Kidney epithelial cell (primary cell): ENCODE measurements at regions not wholly inside any gene's neighbourhood (a gene's known extent, or its start where the extent isn't known, plus 50 kb on each side); places are given as distances from the start of the nearest gene placed in this dataset.
"Not testable (repeated sequence)": the region's sequence is repeated elsewhere in the genome, so short reads cannot be mapped to it uniquely, and the experiment has no call there.

ENCODE experiments used
- DNase-seq: peaks from one replicate; pipeline ENCODE4 v3.0.0-alpha.2; 2010; ENCODE audit warnings: low read depth
- H3K27me3 ChIP-seq: 2 replicates; pipeline ENCODE4 v1.6.0; 2011; ENCODE audit warnings: low read length; ENCODE audit not compliant: control insufficient read depth, insufficient read depth
- H3K36me3 ChIP-seq: 2 replicates; pipeline ENCODE4 v1.5.1; 2011; ENCODE audit warnings: low read length; ENCODE audit not compliant: control insufficient read depth, insufficient read depth
- H3K4me3 ChIP-seq: 2 replicates; pipeline ENCODE4 v1.5.1; 2011; ENCODE audit warnings: low read depth, mild to moderate bottlenecking, control low read depth, low read length
- TF ChIP-seq, protein P1 (sequence below): IDR thresholded peaks from 2 replicates; pipeline ENCODE4 v1.5.1; 2011; ENCODE audit warnings: mild to moderate bottlenecking, moderate library complexity, low read length, control low read depth, inconsistent platforms; ENCODE audit not compliant: insufficient read depth, poor library complexity, severe bottlenecking

DNA sequence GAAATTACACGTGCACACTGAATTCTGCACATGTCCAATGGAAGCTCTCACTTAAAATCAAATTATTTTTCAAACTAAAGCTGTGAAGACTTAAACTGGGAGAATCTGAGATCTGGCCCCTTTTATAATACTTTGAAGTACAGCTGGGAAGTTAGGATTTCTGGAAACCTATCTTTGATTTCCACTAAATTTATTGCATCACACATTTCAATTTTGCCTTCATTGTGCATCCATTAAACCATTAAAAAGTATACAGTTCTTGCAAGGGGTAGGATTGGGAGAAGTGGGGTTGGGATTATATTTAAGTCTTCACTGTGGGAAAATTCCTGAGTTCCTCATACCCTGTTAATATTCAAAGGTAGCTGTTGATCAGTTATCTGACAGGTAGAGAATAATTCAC, 1229.6 kb upstream of the ZEB2 start:
- Histone ChIP-seq H3K4me3 (no peak overlapping the region), H3K27me3 (no peaks in the 10 kb centered on the region), H3K36me3 (no peaks in the 10 kb centered on the region)
- no peak for DNase-seq
- TF ChIP-seq, protein P1, sequence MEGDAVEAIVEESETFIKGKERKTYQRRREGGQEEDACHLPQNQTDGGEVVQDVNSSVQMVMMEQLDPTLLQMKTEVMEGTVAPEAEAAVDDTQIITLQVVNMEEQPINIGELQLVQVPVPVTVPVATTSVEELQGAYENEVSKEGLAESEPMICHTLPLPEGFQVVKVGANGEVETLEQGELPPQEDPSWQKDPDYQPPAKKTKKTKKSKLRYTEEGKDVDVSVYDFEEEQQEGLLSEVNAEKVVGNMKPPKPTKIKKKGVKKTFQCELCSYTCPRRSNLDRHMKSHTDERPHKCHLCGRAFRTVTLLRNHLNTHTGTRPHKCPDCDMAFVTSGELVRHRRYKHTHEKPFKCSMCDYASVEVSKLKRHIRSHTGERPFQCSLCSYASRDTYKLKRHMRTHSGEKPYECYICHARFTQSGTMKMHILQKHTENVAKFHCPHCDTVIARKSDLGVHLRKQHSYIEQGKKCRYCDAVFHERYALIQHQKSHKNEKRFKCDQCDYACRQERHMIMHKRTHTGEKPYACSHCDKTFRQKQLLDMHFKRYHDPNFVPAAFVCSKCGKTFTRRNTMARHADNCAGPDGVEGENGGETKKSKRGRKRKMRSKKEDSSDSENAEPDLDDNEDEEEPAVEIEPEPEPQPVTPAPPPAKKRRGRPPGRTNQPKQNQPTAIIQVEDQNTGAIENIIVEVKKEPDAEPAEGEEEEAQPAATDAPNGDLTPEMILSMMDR, result no peak

DNA sequence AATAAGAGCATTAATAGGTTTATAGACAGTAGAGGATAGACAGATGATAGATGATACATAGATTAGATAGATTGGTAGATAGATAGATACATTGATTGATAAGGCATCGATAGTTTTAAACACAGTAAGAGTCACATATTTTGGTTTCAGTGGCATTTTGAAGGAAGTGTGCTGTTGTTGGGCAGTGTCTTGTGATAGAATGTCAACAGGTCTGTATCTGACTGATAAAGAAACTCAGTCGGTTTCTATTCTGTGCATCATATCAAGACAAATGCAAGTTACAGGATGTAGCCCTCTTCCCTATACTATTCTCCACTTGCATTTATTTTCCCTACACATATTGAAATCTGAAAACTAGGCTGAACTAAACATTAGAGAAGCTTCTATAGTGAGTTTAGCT, 1229.0 kb upstream of the ZEB2 start:
- TF ChIP-seq, protein P1, result no peak
- Histone ChIP-seq H3K36me3 (no peaks in the 10 kb centered on the region), H3K27me3 (no peaks in the 10 kb centered on the region), H3K4me3 (no peak overlapping the region)
- DNase-seq, result no peak

DNA sequence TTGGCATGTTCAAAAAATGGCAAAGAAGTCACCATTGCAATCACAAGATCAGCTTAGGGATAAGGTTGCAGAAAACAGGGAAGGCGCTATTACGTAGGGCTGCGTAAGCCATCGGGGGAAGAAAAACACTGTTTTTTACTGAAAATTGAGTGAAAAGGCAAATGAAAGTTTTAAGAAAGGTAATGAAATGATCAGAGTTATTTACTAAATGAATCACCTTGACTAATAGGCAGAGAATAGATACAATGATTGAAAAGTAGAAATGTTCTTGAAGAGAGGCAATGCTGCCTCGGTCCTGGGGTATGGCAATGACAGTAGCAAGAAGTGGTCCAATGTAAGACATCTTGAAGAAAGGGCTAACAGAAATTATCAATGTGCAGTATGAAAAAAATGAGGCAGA, 1227.8 kb upstream of the ZEB2 start:
- H3K4me3 ChIP-seq, result no peak overlapping the region
- DNase-seq, result no peak
- no peaks in the 10 kb centered on the region for H3K36me3 ChIP-seq
- TF ChIP-seq, protein P1, result no peak
- H3K27me3 ChIP-seq, result no peaks in the 10 kb centered on the region

DNA sequence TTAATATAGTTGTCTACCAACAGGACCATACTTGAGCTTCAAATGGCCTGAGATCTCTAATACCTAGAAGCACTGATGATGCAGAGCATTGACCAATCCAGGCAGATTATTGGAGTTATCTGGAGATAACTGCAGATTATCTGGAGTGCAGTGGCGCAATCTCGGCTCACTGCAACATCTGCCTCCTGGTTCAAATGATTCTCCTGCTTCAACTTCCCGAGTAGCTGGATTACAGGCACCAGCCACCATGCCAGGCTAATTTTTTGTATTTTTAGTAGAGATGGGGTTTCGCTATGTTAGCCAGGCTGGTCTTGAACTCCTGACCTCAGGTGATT, 1225.4 kb upstream of the ZEB2 start:
- H3K27me3 ChIP-seq, H3K4me3 ChIP-seq, DNase-seq, H3K36me3 ChIP-seq: not testable (repeated sequence)

GRCh38 chr2:145744541-145745386, 1224.8 kb upstream of the ZEB2 start:
- DNase-seq, result peak; percentile 58
- Histone ChIP-seq H3K27me3 (no peaks in the 10 kb centered on the region), H3K36me3 (no peaks in the 10 kb centered on the region), H3K4me3 (no peak overlapping the region)
- TF ChIP-seq, protein P1, result no peak

- DNase-seq, result no peak
- Histone ChIP-seq H3K27me3 (no peaks in the 10 kb centered on the region), H3K36me3 (no peaks in the 10 kb centered on the region), H3K4me3 (no peak overlapping the region)
- TF ChIP-seq, protein P1, result no peak
These were observed 1223.1 kb upstream of the ZEB2 start for GRCh38 chr2:145743011-145743410.
